ACHN (cell line): ENCODE measurements at regions not wholly inside any gene's neighbourhood (a gene's known extent, or its start where the extent isn't known, plus 50 kb on each side); places are given as distances from the start of the nearest gene placed in this dataset.
"Not testable (repeated sequence)": the region's sequence is repeated elsewhere in the genome, so short reads cannot be mapped to it uniquely, and the experiment has no call there.

Source experiments
- DNase-seq: peaks from one replicate; pipeline ENCODE4 v3.0.0-alpha.2; 2015
- in situ Hi-C: cut with HindIII; loops from 2 replicates; pipeline ENCODE4 v1.10.0; 2017; ENCODE audit warnings: low sequenced_read_pairs, low pct_ligation_motif_present, low pct_unique_long_range_greater_than_20kb

- no peak for DNase-seq
- in situ Hi-C loops = no loop called here
These were observed 102.4 kb upstream of the FRMD4A start for GRCh38 chr10:14433147-14433546.

- in situ Hi-C loops = no loop called here
These were observed 101.1 kb upstream of the FRMD4A start for GRCh38 chr10:14431868-14432267.

DNA sequence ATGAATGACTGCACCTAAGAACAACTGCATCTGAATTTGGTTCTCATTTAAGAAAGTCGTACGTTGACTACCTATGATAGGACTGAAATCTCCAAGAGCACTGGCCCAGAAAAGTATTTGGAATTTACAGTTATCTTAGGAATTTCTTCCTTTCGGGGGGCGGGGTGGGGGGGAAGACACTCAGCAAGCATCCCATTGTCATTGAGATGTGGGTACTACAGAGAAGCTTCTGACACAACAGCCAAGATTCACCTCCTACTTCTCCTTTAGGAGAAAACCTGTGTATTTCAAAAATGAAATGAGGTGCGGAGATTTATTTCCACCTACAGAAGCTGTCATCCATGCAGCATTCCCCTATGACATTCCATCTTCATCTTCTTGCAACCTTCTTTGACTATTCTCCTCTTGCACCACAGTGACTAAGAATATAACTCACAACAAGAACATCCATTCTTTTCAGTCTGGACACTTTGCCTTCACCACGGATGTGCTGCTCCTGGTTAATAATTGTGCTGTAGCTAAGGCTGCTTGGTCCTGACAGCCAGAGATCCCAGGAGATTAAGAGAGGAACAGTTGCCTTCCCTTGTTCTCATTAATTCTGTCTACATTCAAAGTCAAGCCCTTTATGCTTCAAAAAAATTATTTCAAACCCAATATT, 98.4 kb upstream of the FRMD4A start:
- DNase-seq = peak; percentile 66
- in situ Hi-C loops = no loop called here

More at GRCh38 chr10:14431868-14432267, 101.1 kb upstream of the FRMD4A start:
- no peak for DNase-seq

- in situ Hi-C loops = no loop called here
- no peak for DNase-seq
These were observed 94.3 kb upstream of the FRMD4A start for GRCh38 chr10:14425034-14425433.

DNA sequence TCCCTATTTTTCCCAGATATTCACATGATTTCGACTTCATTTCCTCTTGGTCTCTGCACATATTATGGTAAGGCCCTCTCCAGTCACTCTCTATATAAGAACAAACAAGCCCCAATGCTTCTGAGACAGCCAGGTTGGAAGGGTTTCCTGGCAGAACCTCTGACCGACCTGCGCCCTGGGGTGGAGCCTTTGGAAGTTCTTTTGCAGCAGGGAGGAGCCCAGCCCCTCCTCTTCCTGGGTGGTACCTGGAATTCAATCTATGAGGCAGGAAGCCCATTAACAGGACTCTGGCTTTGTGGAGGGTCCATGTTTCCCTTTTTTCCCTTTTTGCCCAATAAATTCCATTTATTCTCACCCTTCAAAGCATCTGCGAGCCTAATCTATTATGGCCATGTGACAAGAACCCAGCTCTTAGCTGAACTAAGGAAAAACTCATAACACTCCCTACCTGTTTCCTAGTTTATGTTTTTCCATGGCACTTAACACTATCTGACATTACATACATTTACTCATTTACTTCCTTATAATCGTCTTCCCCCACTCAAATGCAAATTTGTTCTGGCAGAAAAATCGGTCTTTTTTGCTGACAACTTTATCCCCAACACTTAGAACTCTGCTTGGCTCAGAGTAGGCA, 92.5 kb upstream of the FRMD4A start:
- in situ Hi-C loops = no loop called here
- no peak for DNase-seq

DNA sequence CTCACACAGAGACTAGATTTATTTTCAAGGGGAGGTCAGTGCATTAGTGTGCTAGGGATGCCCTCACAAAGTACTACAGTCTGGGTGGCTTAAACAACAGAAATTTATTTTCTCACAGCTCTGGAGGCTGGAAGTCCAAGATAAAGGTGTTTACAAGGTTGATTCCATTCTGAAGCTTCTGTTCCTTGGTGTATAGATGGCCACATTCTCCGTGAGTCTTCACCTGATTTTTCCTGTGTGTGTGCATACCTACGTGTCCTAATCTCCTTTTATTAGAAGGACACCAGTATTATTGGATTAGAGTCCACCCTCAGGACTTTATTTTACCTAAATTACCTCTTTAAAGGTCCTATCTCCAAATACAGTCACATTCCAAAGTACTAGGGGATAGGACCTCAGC, 91.7 kb upstream of the FRMD4A start:
- in situ Hi-C loops = no loop called here
- DNase-seq = no peak

DNA sequence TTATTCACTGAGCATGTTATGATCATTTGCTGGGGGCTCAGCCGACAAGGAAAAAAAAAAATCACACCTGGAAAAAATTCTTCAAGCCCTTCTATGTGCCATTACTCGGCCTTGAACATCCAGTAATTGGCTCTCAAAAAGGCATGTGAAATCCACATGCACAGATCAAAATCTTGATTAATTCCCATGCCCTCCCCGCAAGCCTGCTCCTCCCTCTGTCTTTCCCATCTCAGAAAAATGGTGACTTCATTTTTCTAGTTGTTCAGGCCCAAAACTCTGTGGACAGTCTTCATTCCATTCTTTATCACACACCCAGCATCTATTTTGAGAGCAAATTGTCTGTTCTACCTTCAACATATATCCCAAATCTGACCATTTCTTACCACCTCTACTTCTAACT, 91.2 kb upstream of the FRMD4A start:
- in situ Hi-C loops = no loop called here
- DNase-seq = no peak

DNA sequence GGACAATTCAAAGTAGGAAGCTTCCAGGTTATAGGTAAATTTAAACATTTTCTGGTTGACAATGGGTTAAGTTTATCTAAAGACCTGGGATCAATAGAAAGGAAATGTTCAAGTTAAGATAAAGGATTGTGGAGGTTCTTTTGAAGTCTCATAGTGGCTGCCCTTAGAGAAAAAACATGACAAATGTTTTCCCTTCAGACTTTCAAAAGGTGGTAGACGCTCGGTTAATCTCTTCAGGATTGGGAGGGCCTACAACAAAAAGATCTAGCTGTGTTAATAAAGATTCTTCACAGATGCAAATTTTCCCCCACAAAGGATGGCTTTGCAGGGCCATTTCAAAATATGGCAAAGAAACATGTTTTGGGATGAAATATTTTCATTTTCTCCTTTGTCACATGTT, 86.6 kb upstream of the FRMD4A start:
- in situ Hi-C loops = not testable (repeated sequence)

GRCh38 chr10:14416308-14416700, 85.6 kb upstream of the FRMD4A start:
- in situ Hi-C loops = no loop called here
- no peak for DNase-seq

More for the DNA sequence above, 86.6 kb upstream of the FRMD4A start:
- DNase-seq = not testable (repeated sequence)

DNA sequence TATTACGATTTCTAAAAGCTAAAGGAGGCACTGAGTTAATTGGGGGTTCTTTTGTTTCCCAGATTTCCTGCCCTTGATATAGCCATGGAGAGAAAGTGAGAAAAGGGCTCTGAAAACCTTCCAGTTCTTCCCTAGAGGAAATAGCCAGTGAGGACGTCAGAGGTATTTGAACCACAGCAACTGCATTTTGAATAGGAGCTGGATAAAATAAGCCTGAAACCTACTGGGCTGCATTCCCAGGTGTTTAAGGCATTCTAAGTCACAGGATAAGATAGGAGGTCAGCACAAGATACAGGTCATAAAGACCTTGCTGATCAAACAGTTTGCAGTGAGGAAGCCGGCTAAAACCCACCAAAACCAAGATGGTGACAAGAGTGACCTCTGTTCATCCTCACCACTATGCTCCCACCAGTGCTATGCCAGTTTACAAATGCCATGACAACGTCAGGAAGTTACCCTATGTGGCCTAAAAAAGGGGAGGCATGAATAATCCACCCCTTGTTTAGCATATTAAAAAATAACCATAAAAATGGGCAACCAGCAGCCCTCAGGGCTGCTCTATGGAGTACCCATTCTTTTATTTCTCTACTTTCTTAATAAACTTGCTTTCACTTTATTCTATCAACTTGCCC, 85.1 kb upstream of the FRMD4A start:
- in situ Hi-C loops = no loop called here
- DNase-seq = no peak

GRCh38 chr10:14414901-14415300, 84.2 kb upstream of the FRMD4A start:
- no peak for DNase-seq
- in situ Hi-C loops = no loop called here

DNA sequence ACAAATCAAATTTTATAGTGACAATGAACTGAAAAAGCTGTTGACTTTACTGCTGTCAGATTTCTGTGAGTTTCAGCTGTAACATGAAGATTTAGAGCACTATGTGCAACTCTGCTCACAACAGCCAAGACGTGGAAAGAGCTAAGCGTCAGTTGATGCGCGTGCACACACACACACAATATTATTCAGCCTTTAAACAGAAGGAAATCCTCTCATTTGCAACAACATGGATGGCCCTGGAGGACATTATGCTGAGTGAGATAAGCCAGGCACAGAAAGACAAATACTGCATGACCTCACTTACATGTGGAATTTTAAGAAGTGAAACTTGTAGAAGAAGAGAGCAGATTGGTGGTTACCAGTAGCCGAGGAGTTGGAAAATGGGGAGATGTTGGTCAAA, 82.8 kb upstream of the FRMD4A start:
- no peak for DNase-seq
- in situ Hi-C loops = no loop called here

- in situ Hi-C loops = no loop called here
These were observed 81.9 kb upstream of the FRMD4A start for GRCh38 chr10:14412624-14413023.

GRCh38 chr10:14409856-14410458, 79.2 kb upstream of the FRMD4A start:
- in situ Hi-C loops = no loop called here
- no peak for DNase-seq

More at GRCh38 chr10:14412624-14413023, 81.9 kb upstream of the FRMD4A start:
- no peak for DNase-seq

- DNase-seq = no peak
- in situ Hi-C loops = no loop called here
These were observed 78.5 kb upstream of the FRMD4A start for GRCh38 chr10:14409247-14409646.

DNA sequence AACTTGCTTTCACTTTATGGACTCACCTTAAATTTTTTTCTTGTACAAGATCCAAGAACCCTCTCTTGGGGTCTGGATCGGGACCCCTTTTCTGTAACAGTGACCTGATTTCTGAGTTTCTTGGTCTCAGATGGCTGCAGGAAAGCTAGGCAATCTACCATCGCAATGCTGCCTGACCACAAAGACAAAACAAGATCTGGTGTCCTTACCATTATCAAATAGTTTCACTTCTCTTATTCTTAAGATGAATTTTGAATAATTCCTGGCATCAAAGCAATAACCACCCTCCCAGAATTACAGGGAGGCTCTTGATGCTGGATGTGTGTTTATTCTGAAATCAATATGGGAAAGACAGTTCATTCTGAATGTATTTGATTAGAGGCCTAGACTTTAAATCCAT, 77.4 kb upstream of the FRMD4A start:
- DNase-seq = no peak
- in situ Hi-C loops = no loop called here

DNA sequence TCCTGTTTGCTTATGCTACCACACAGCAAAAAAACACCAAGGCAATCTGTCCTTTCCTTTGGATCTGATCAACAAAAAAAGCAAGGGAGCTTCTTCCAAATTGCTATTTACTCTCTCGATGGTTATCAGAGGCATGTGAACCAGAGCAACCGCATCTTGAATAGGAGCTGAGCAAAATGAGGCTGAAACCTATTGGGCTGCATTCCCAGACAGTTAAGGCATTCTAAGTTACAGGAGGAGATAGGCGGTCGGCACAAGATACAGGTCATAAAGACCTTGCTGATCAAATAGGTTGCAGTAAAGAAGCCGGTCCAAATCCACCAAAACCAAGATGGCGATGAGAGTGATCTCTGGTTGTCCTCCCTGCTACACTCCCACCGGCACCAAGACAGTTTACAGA, 76.8 kb upstream of the FRMD4A start:
- DNase-seq = no peak
- in situ Hi-C loops = no loop called here

- in situ Hi-C loops = no loop called here
- DNase-seq = peak; percentile 96
These were observed 74.6 kb upstream of the FRMD4A start for GRCh38 chr10:14405076-14406065.
